GM19455 (cell line): ENCODE measurements at regions not wholly inside any gene's neighbourhood (a gene's known extent, or its start where the extent isn't known, plus 50 kb on each side); places are given as distances from the start of the nearest gene placed in this dataset.

Source experiments
- ATAC-seq: cut with Tn5 transposase; IDR thresholded peaks from one replicate; pipeline ENCODE4 v1.9.1; 2021; ENCODE audit not compliant: unreplicated experiment

- no peak for ATAC-seq
Measured at GRCh38 chr5:158308429-158309025, 449.6 kb upstream of the CLINT1 start.

- ATAC-seq: no peak
Measured at GRCh38 chr5:158305861-158306260, 446.9 kb upstream of the CLINT1 start.

DNA sequence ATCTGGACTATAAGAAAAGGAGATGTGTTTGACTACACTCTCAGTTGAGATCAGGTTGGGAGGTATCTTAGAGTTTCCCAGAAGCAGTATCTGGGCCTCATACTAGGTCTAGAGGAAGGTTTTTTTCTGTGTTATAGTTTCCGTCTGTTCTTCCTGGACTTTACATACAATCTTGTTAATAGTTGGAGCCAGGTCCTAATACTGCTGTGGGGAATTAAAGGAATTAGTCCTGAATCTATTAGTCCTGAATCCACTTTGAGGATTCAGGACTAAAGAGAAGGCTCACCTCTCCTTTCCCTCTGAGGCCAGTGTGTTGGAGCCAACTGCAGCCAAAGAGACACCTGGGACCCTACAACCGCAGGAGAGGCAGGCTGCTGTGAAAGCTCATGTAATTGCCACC is 445.7 kb upstream of the CLINT1 start:
- ATAC-seq: no peak

- ATAC-seq: no peak
Measured at GRCh38 chr5:158303883-158304282, 444.9 kb upstream of the CLINT1 start.

GRCh38 chr5:158303275-158303674 is 444.3 kb upstream of the CLINT1 start:
- ATAC-seq: no peak

DNA sequence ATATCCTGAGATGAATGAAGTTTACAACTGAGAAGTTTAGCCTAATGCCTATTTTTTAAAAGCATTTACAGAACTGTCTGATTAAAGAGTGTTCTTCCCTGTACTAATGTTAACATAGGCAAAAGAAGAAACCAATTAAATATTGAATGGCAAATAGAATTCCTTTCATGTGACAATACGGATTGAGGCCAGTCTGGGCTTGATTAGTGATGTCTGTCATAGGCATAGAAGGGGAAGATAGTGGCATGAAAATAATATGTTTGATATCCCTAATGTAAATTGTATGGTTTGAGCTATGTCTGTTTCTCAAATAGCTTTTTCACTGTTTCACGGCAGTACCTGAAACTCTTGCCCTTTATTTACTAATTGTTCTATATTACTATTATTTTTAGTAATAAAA is 443.1 kb upstream of the CLINT1 start:
- ATAC-seq: no peak

- ATAC-seq: no peak
Measured at GRCh38 chr5:158301186-158301585, 442.2 kb upstream of the CLINT1 start.

DNA sequence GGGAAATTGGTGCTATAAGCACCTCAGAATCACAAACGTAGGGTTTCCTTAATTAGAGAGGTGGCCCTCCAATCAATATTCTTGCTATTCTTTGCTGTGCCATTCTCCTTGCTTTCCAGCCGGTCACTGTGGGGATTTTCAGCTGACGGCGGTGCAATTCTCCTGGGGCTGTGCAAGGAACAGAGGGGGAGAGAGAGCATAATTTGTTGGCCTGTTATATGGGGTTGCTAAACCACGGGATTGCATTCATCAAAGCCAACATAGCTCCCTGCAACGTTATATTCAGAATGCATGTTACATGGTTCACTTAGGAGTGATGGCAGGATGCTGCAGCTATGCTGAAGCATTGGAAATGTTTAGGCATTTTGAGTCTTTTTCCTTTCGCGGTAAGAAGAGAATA is 441.3 kb upstream of the CLINT1 start:
- no peak for ATAC-seq

- no peak for ATAC-seq
Measured at GRCh38 chr5:158297002-158297527, 438.1 kb upstream of the CLINT1 start.

GRCh38 chr5:158294701-158295100 is 435.8 kb upstream of the CLINT1 start:
- ATAC-seq: no peak

DNA sequence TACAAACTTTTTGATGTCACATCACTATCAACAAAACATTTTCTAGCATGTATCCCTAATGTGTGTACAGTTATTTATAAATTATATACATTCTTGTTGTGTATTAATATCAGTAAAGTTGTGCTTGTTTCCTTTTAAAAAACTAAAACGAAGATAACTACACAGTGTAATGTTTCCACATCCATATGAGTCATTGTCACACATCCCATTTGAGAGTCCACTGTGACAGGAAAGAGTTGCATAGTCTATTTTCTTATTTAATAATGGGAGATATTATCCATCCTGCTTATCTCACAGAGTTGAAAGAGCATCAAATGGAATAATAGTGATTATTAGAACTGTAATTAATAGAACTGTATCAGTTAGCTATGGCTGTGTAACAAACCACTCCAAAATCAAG is 434.0 kb upstream of the CLINT1 start:
- ATAC-seq: no peak

DNA sequence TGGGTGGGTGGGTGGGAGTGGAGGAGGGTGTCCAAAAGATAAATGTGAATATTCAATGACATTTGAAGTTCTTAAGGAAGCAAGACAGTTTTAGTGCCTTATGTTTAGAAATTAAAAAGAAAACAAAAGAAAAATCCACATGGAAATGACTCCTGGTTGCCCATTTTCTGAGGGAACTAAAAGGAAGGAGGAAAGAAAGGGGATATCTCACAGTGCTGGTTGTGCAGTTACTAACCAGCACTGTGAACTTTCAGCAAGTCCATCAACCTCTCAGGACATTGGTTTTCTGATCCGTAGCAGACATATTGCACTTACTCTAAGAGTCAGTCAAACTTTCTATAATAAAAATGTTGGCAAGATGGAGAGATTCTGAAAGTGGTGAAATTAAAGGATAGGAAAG is 431.0 kb upstream of the CLINT1 start:
- no peak for ATAC-seq

GRCh38 chr5:158288272-158288657 is 429.3 kb upstream of the CLINT1 start:
- no peak for ATAC-seq

GRCh38 chr5:158287643-158288271 is 428.8 kb upstream of the CLINT1 start:
- ATAC-seq: no peak

DNA sequence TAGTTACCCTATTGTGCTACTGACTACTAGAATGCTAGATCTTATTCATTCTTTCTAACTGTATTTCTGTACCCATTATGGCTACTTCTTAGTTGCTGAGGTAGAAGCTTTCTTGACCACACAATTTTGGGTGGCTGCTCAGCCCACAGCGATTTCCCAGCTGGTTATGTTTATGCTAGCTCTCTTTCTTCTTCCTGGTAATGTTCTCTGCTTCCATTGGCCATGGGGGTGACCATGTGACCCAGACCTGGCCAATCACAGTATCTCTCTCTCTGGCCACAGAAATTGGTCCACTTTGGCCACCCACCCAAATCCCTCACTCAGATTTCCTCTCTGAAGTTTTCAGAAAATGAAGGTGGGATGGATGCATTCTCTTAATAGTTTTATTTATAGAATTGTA is 427.9 kb upstream of the CLINT1 start:
- no peak for ATAC-seq

GRCh38 chr5:158285698-158286097 is 426.8 kb upstream of the CLINT1 start:
- no peak for ATAC-seq

GRCh38 chr5:158284242-158284641 is 425.3 kb upstream of the CLINT1 start:
- no peak for ATAC-seq

DNA sequence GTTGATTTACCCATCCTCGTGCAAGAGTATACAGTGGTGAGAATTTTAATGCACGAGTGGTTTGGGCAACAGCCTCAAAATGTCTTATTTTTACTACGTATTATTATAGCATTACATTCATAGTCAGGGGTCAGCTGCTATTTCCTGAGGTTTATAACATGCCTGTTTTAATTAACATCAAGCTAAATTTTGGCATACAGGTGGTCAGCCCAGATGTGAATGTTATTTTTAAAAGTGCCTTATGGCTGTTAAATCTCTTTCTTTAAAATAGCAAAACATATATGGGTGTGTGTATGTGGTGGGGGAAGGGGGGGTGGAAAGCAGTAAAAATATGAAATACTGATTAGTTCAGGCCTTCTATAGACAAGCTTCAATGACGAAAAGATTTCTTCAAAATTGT is 424.5 kb upstream of the CLINT1 start:
- no peak for ATAC-seq

GRCh38 chr5:158278216-158278925 is 419.4 kb upstream of the CLINT1 start:
- ATAC-seq: no peak

DNA sequence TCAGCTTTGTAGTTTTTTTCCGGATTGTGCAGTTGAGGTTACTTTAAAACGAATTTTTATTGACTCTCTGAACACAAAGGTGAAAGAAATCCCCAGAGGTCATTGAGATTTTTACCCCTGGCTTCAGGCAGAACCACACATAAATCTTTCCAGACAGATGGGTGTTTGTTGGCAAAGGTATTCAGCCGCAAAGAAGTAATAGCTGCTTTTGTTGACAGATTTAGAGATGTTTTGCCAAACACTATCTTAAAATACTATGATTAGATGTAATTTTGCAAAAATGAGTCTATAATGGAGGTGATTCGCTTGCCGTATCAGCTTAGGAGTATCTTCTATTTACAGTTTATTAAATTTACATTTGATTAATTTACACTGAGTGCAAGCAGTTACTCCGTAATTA is 418.3 kb upstream of the CLINT1 start:
- ATAC-seq: no peak

DNA sequence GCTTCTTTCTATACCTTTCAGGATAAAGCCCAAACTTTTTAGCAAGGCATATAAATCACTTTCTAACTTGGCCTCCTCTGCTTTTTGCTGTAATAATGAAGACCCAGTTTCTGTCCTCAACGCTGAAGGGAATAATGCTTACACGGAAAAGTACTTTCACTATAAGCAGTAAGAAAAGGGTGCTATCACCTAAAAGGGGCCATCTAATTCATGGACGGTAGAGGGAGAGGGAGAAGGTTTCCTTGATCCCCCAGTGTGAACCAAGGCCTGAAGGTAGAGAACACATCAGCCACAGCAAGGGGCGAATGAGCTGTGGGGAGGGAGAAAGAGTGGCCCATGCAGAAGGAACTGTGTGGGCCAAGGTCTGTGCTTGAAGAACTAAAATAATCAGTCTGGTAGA is 417.7 kb upstream of the CLINT1 start:
- no peak for ATAC-seq

DNA sequence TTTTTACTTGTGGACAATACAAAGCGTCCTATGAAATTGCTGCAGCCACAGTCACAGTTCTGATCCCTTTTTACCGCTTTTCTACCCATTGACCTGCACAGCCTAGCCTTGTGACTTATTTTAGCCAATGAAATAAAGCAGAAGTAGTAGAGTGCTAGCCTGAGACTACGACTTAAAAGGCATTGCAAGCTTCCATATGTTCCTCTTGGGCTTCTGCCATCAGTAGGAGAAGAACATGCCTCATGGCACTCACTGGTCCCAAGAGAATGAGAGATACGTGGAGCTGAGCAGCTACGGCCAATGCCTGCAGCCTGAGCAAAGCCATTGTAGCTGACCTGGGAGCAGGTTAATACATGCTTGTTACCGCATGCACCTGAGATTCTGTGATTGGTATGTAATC is 416.6 kb upstream of the CLINT1 start:
- ATAC-seq: no peak
